ENCODE measurements at regions not wholly inside any gene's neighbourhood (a gene's known extent, or its start where the extent isn't known, plus 50 kb on each side); places are given as distances from the start of the nearest gene placed in this dataset.

- no peak for TF ChIP-seq CTCF (conservative IDR thresholded peaks at IDR 0.05)
- TF ChIP-seq ZFX (IDR thresholded peaks at IDR 0.05), result no peak
These were observed 86.0 kb upstream of the MFGE8 start for GRCh38 chr15:88998980-88999713.
